OCI-LY7 (cell line): ENCODE measurements at regions not wholly inside any gene's neighbourhood (a gene's known extent, or its start where the extent isn't known, plus 50 kb on each side); places are given as distances from the start of the nearest gene placed in this dataset.

Experiments
- CTCF ChIP-seq: fragments of 200-600 bp; sonication (generic); conservative IDR thresholded peaks from 2 replicates; pipeline ENCODE4 v1.5.1; 2014; ENCODE audit warnings: mild to moderate bottlenecking, antibody characterized with exemption, low read length, moderate library complexity, mixed read lengths
- EZH2phosphoT487 ChIP-seq: fragments of 200-600 bp; sonication (generic); IDR thresholded peaks from 2 replicates; pipeline ENCODE4 v1.6.1; 2018; ENCODE audit warnings: low read depth, borderline replicate concordance, mild to moderate bottlenecking, mixed run types, antibody characterized with exemption, low read length, moderate library complexity, mixed read lengths

- TF ChIP-seq CTCF: no peak
- no peak for TF ChIP-seq EZH2phosphoT487
Measured at GRCh38 chr20:53783768-53784167, 190.1 kb upstream of the ZNF217 start.
